NCI-H2196 treated with DMSO at 0.1 percent for 48 hours (cell line): ENCODE measurements at regions not wholly inside any gene's neighbourhood (a gene's known extent, or its start where the extent isn't known, plus 50 kb on each side); places are given as distances from the start of the nearest gene placed in this dataset.

ENCODE experiments used
- DNase-seq: peaks from one replicate; lab custom pipeline; 2025; ENCODE audit not compliant: unreplicated experiment; lab: John Stamatoyannopoulos, UW

DNA sequence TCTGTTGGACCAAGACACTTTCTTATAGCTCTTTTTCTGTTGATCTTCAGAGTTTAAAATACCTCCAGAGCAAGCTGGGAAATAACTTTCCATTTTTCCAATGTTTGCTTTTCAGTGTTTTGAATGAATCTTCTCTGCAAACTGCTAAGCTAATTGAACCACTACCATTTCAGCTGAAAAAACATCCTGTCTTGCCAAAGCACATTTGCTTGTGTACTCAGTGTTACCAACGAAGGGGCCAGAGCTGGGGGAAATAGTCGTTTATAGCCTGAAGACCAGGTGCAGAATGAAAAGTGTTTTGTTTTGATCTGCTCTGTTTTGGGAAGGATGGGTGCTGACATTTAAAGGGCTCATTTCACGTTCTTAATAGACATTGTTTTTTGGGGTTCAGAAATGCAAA lies 88.4 kb upstream of the CLNK start:
- peak; percentile 73 for DNase-seq

DNA sequence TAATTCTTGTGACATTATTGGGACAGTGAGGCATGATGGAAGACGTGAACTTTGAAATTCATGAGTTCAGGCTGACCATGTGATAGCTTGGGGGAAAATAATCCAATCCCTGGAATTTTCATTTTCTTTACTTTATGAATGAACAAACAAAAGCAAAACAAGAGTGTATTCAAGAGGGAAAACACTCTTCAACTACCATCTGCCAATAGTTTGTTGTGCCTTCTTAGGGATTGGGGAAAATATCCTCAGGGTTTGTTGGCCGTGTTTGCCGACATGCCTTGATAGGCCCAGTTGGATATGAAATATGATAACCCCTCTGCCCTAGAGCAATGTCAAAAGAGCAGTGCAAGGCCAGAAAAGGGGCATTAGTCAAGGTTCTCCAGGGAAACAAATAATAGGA lies 80.8 kb upstream of the CLNK start:
- DNase-seq = no peak

DNA sequence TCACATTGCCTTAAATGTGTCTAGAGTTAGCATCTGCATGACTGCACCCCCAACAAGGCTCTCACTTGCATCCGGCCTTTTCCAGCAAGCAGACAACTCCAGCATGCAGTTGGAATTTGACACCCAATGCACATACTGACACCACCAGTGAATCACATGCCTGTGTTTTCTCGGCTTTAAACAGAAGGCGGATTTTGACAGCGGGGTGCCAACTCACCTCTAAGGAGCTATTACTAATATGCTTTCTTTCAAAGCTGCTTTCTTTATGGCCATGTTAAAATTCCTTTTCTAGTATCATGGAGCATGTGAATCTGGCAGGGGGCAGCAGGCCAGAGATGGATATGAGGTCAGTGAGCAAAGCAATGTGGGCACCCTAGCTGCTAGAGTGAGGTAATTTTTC lies 78.0 kb upstream of the CLNK start:
- peak; percentile 66 for DNase-seq

DNA sequence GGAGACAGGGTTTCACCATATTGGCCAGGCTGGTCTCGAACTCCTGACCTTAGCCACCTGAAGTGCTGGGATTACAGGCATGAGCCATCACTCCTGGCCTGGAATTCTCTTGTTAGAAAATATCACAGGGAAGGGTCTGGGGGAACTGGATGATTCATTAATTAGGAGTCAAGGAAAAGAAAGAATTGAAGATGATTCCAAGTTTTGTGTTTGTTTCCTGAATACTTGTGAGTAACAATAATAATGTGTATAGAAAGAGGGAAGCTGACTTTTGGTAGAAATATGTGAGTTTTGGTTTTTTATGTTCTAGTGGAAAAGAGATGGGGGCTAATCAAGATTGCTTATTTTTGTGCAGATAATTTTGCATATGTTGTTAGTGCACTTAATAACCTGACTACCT lies 77.3 kb upstream of the CLNK start:
- DNase-seq = no peak

DNA sequence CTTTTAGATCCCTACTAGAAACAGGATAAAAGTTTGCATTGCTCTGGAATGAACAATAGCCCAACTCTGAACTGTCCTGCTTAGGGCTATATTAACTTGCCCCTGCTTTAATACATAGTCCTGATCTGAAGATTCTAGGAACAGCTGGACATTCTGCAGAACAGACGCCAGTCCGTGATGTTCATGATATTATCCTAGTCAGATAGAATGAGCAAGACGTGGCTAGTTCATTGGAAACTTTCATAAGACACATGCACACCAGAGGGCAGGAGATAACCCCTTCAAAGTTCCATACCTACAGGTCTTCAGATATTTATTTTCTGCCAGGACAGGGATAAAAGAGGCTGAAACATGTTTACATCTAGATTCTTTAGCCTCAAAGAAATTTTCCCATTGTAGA lies 75.5 kb upstream of the CLNK start:
- DNase-seq = no peak

DNA sequence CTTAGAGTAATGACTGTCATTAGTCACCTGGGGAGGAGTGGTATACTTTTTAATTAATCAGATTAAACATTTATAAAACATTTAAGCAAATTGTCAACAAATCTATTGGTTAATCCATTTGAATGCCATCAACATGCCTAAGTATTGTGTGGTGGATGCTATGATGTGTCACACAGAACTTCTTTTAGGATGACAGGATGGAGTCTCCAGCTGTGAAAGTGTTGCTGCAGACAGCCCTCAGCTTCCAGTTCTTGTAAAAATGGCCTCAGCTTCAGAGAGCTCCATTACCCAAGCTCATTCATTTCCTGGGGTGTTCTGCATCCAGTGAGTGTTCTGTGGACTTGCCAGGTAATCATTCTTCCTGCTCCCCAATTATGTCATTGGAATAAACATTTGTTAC lies 74.3 kb upstream of the CLNK start:
- DNase-seq = no peak

DNA sequence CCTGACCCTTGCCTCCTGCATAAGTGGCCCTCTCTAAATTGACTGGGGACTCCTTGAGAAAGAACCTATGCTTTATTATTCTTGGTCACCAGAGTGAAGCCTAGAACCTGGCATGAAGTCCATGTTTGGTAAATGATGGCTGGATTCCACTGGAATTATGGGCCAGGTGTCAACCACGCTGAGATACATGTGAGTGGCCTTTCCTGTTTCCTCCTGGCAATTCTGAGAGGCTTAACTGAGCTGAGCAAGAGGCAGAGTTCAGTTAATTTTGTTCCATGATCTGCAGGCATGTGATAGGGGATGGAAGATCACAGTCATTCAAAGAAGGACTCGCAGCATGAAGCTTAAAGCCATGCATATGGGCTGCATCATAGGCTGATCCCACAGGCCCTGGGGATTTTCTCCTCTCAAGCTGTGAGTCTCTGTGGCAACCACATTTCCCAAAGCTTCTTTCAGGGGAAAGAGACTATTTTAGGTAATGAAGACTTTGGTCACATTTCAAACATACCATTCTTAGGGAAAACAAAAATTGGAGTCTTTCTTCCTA lies 69.4 kb upstream of the CLNK start:
- no peak for DNase-seq

DNA sequence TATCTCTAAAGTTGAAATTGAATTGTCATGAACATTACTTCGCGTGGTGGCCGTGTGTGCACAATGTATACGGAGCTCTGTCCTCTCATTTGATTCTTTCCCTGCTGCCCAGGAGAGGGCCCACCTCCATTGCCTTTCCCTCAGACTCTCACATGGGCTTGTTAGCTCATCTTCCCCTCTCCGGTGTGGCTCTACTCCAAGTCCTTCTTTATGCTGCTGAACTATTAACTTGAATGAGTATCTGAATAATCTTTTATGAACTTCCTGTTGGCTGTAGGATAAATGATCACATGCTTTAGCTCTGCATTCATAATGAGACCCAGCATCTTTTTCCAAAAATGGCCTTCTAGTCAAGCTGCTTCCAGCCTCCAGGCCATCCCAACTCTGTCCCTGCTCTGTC lies 68.8 kb upstream of the CLNK start:
- DNase-seq = peak; percentile 31

DNA sequence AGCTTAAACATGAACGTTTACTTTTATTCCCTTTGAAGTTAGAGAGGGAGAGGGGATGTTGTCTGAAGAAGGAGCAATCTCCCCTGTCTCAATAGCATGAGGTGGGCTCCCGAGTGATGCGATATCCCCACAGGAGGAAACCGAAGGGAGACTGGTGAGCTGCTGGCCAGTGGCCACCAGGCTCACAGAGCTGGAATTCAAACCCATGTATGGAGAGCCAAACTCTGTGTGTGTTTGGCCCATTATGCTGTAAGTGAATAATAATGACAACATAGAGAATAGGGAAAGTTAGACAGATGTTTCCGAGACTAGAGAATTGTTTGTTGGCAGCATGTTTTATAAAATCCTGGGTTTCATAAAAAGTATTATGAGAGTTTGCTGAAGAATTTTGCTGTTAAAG lies 66.1 kb upstream of the CLNK start:
- DNase-seq = no peak

DNA sequence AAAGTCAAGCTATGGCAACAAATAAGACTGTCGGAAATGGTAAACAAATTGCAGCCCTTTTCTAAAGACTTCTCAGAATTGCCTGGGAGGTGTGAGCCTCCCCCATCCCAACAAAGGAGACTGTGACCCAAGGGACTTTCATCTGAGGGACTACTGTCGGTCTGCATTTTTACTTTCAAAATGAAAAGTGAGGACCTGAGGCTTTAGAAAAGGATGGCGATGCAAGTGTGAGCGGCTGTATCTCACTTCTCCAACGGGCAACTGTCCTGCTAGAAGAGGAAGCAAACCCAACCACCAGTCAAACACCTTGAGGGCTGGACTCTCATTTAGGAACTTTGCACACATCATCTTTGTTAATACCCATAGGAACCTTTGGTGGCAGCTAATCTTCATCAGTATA lies 62.6 kb upstream of the CLNK start:
- no peak for DNase-seq

DNA sequence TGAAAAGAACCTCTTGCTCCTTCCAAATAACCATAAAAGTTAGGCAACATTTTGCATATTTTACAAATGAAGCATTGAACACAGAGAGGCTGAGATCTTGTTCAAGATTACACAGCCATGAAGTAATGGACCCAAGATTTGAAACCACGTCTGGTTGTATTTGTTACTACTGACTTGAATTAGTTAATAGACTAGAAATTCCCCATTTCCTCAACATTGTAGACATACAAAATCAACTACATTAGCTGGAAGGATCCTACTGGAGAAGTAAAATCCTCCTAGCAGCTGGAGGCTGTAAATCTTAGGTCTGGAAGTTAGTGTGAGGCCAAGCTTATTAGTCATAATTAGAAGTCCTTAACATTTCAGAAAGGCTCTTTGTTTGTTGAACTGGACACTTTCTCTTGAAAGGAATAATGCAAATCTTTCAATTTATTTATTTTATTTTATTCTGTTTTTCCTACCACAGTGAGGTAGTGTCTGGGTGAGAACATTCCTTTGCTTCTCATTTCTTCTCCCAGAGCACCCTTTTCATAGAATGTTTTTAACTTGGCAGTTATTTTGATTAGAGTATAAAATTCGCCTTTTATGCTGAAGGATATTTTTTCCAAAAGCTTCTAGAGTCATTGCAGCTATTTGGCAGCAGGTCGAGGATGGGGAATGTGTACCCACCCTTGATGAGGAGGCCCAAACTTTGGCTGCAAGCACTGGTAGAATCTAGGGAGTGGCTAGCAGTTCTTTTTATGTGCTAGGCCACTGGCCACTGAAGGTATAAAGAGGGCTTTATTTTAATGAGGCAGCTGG lies 62.0 kb upstream of the CLNK start:
- no peak for DNase-seq

DNA sequence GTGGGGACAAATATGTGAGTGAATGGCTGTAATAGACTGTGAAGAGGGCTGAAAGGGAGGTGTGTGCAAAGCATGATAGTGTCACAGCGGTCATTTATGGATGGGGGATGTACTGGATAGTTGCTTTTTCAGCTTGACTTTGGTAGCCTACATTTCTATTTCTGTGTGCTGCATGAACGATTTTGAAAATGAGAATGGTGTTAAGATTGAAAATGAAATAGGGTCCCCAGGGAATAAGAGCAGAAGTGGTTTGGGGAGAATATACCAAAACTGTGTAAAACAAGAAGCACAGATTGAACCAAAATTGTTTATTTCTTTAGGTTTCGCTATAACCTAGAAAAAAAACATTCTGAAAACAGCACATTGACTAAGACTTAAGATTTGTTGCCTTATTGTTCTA lies 58.8 kb upstream of the CLNK start:
- DNase-seq = no peak

DNA sequence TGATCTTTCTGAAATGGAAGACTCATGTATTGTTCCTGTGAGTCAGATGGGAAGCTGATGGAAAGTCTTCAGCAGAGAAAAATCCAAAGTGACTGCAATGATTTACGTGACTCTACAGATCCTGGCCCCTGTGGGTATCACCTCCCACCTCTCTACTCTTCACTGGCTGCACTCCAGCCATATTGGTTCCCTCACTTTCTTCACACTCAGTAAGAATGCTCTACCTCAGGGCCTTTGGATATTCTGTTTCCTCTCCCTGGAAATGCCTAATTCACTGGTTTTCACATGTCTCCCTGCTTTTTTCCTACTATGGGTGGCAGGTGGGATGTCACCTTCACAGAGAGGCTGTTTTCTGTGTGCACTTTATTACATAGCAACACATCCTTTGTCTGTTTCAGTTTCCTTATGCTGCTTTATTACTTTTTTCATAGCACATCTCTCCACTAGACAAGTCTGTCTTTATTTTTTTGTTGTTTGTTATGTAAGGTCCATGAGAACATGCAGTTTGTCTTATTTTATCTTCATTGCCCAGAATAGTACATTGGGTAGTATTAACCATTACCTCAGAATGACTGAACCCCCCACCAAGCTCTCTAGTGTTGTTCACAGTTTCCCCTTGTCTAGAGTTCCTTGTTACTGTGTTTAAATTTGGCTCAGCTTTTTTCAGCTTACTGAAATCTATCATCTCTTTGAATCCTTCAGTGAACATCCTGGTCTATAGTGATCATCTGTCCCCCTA lies 57.6 kb upstream of the CLNK start:
- DNase-seq = no peak

DNA sequence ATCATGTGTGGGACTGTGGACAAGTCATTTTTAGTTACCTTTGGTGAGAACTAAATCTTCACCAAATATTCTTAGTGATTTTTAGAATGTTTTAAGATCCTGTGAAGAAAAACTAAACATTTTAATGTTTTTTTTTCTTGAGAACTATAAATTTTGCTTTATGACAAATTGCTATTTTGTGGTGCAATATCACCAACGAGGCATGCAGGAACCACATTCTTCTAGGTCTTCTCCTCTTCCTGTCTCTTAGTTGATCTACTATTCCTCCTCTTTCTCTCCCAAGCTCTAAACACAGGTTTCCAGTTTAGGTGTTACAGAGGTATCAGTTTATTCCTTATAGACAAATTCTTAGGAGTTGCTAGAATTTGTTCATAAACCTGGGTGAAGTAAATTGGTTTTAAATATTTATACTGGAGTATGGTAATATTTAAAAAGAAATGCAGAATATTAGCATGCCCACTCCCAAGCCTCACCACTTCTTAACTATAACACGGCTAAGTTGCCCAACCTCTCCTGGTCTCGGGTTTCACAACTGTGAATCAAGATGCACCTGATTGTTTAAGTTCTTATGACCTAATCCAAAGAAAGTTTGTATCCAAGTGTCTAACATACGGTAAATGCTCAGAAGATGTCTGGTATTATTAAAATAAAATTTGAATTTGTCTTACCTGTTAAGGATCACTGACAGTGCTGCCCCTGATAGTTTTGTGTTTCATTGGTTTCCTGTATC lies 56.5 kb upstream of the CLNK start:
- no peak for DNase-seq

DNA sequence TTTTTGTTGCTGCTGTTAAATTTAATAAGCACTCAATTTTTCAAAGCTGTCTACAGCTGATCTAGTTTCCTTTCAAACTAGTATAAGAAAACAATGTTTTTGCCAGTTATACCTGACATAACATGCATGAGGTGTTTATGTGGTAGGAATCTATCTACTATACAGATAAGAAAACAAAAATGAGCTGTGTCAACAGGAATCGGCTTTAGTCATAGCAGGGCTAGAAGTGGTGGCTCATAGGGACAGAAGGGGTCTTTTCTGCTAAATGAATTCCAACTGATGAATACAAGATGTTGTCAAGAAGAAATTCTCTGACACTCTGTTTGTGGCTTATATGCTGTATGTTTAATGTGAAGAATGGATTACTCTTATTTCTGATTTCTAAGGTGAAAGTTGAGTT lies 55.7 kb upstream of the CLNK start:
- DNase-seq = no peak

DNA sequence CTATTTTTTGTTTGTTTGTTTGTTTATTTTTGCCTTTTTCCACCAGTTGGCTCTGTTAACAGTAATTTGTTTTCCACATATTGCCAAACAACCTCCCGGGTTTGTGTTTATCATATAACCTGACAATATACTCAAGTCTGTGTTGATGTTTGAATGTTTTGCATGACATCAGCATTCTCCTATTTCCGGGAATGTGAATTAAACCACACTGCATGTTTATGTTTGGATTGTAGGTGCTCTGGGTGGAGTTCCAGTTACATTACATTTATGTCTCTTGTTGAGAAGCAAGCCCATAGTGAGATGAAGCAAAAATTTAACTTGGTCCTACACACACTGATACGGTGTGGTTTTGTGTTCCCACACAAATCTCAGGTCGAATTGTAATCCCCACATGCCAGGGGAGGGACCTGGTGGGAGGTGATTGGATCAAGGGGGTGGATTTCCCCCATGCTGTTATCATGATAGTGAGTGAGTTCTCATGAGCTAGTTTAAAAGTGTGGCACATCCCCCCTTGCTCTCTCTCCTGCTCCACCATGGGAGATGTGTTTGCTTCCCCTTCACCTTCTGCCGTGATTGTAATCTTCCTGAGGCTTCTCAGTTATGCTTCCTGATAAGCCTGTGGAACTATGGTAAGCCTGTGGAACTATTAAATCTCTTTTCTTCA lies 54.4 kb upstream of the CLNK start:
- no peak for DNase-seq

DNA sequence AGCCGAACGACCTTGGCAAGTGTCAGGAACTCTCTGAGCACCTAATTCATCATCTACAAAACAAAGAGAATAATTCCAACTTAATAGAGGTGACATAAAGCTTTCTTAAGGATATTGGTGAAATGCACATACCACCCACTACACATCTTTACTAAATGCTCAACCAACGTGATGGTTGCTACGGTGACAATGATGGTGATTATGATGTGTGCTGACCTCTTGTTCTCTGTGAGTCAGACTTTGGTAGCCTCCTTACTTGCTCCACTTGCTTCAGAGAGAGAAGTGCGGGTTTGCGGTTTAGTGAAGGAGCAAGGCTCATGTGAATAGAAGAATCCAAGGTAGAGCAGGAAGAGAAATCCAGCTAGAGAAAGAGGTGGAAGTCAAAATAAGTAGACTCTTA lies 52.8 kb upstream of the CLNK start:
- DNase-seq = no peak

DNA sequence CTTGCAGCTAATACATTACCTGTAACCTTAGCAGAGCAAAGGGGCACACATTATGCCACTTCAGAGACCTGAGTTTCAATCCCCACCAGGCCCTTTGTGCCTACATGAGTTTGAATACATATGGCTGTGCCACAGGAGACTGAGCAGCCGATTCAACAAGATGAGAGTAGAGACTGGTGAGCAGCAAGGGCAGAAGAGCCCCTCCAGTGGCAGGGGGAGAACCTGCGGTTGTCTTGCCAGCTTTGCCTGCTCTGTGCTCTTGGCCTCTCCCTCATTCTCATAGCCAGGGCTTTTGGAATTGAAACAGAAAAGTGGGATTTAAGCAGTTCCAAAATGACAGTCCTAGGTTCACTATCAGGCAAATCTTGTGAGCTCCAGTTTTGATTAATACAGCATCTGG lies 52.3 kb upstream of the CLNK start:
- no peak for DNase-seq

DNA sequence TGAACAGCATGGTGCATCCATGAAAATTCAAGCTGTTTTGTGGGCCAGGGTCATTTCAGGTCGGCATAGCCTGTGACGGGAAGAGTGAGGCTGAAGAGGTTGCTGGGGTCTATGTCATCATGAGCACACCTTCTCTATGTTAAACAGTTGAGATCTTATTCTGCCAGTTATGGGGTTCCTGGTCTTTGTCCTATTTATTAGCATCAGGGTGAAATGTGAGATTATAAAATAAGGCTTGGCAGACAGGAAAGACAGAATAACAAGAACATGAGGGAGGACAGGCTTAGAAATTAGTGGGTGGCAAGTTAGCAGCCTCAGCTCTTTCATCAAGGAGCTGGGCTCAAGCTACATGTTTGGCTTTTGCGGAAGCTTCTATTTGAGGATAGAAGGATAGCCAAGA lies 51.7 kb upstream of the CLNK start:
- DNase-seq = no peak

DNA sequence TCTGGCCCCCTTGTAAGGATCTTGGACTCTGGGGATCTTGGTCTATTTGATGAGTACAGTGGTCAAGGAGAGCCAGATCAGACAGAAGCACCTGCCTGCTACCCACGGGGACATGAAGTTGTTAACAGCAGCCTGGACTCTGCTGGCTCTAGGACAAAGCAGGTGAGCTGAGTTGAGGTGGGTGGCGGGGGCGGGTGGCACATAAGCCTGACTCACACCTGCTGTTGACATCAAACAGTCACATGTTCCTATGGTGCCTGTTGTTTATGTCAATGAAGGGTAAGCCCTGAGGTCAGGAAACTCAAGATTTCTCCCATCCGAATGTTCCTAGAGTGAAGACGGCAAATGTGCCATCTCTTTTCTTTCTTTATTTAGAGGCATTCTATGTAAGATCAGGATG lies 50.1 kb upstream of the CLNK start:
- DNase-seq = peak; percentile 28
